ENCODE measurements at regions not wholly inside any gene's neighbourhood (a gene's known extent, or its start where the extent isn't known, plus 50 kb on each side); places are given as distances from the start of the nearest gene placed in this dataset.

- TF ChIP-seq ZNF121 (CRISPR knock-in tag; IDR thresholded peaks at IDR 0.05) (no peak), FOXK1 (CRISPR knock-in tag; IDR thresholded peaks at IDR 0.05; ENCODE audit: borderline replicate concordance, low read depth) (no peak)
These were observed 225.1 kb upstream of the ANXA10 start for GRCh38 chr4:167867191-167867590.

Data from HepG2 (cell line).